DND-41 (cell line): ENCODE measurements at regions not wholly inside any gene's neighbourhood (a gene's known extent, or its start where the extent isn't known, plus 50 kb on each side); places are given as distances from the start of the nearest gene placed in this dataset.

Experiments used
- ATAC-seq: fragments of 200-7000 bp; cut with Tn5 transposase; 3 replicates; pipeline ENCODE4 v1.9.1; 2021; ENCODE audit warnings: low read depth; ENCODE audit not compliant: insufficient read depth
- DNase-seq: peaks from one replicate; pipeline ENCODE4 v3.0.0-alpha.2; 2020
- H2AFZ ChIP-seq: 2 replicates; pipeline ENCODE4 v1.6.0; 2012; ENCODE audit warnings: low read depth, low read length
- H3K27ac ChIP-seq: 2 replicates; pipeline ENCODE4 v1.5.1; 2012; ENCODE audit warnings: low read length, inconsistent platforms
- H3K27me3 ChIP-seq: fragments of 200-600 bp; sonication (generic); 2 replicates; pipeline ENCODE4 v1.6.0; 2012; ENCODE audit warnings: low read length, mild to moderate bottlenecking, inconsistent platforms; ENCODE audit not compliant: insufficient read depth, poor library complexity
- H3K36me3 ChIP-seq: 2 replicates; pipeline ENCODE4 v1.5.1; 2012; ENCODE audit warnings: low read length, inconsistent platforms; ENCODE audit not compliant: insufficient read depth
- H3K4me1 ChIP-seq: 2 replicates; pipeline ENCODE4 v1.5.1; 2012; ENCODE audit warnings: mild to moderate bottlenecking, low read length; ENCODE audit not compliant: insufficient read depth
- H3K4me2 ChIP-seq: 2 replicates; pipeline ENCODE4 v1.6.0; 2012; ENCODE audit warnings: mild to moderate bottlenecking, moderate library complexity, low read length, inconsistent platforms; ENCODE audit not compliant: insufficient read depth
- H3K4me3 ChIP-seq, 2 experiments: fragments of 200-600 bp in 1 of 2; shearing (Covaris generic) in 1 of 2; 2 replicates each; pipeline ENCODE4 v1.5.1; 2012 to 2016; ENCODE audit warnings: inconsistent platforms in 2 of 2, low read length in 2 of 2, mild to moderate bottlenecking in 2 of 2, low read depth in 1 of 2, moderate library complexity in 1 of 2
- H3K79me2 ChIP-seq: 2 replicates; pipeline ENCODE4 v1.6.0; 2012; ENCODE audit warnings: low read length, inconsistent platforms; ENCODE audit not compliant: insufficient read depth
- H3K9ac ChIP-seq: 2 replicates; pipeline ENCODE4 v1.6.0; 2012; ENCODE audit warnings: low read depth, mild to moderate bottlenecking, inconsistent platforms, low read length, moderate library complexity
- H3K9me3 ChIP-seq: 2 replicates; pipeline ENCODE4 v1.5.1; 2012; ENCODE audit warnings: low read length, moderate library complexity, mild to moderate bottlenecking, inconsistent platforms; ENCODE audit not compliant: insufficient read depth, severe bottlenecking
- H4K20me1 ChIP-seq: 2 replicates; pipeline ENCODE4 v1.6.0; 2012; ENCODE audit warnings: low read length; ENCODE audit not compliant: insufficient read depth
- CTCF ChIP-seq: IDR thresholded peaks from 2 replicates; pipeline ENCODE4 v1.5.1; 2012; ENCODE audit warnings: borderline replicate concordance, low read length, moderate library complexity, mild to moderate bottlenecking; ENCODE audit not compliant: poor library complexity, severe bottlenecking; ENCODE audit errors: extremely low read depth
- EZH2 ChIP-seq: IDR thresholded peaks from 3 replicates; pipeline ENCODE4 v1.6.1; 2012; ENCODE audit warnings: borderline replicate concordance, low read depth, mild to moderate bottlenecking, moderate library complexity, low read length, inconsistent platforms; ENCODE audit not compliant: severe bottlenecking

- Histone ChIP-seq H4K20me1 (no peaks in the 10 kb centered on the region), H3K27me3 (no peaks in the 10 kb centered on the region), H3K4me2 (no peak overlapping the region), H3K4me3 (no peak overlapping the region), H2AFZ (no peak overlapping the region), H3K9me3 (peaks cover 27% of the 10 kb centered on the region), H3K27ac (no peak overlapping the region), H3K9ac (no peak overlapping the region), H3K79me2 (no peaks in the 10 kb centered on the region), H3K36me3 (no peaks in the 10 kb centered on the region), H3K4me1 (peaks cover 24% of the 10 kb centered on the region)
- TF ChIP-seq CTCF (no peak), EZH2 (no peak)
- ATAC-seq (no peak), DNase-seq (no peak)
Observed at GRCh38 chr12:92396647-92397252, 251.1 kb upstream of the BTG1 start.

GRCh38 chr12:92395322-92395721, 249.7 kb upstream of the BTG1 start:
- ATAC-seq (no peak), DNase-seq (no peak)
- Histone ChIP-seq H3K9me3 (peaks cover 27% of the 10 kb centered on the region), H3K4me2 (no peak overlapping the region), H3K27ac (no peak overlapping the region), H3K4me1 (peaks cover 19% of the 10 kb centered on the region), H3K4me3 (no peak overlapping the region), H3K9ac (no peak overlapping the region), H2AFZ (no peak overlapping the region), H3K36me3 (no peaks in the 10 kb centered on the region), H3K79me2 (no peaks in the 10 kb centered on the region), H3K27me3 (no peaks in the 10 kb centered on the region), H4K20me1 (no peaks in the 10 kb centered on the region)
- TF ChIP-seq CTCF, result no peak
- TF ChIP-seq EZH2, result no peak

- Histone ChIP-seq H3K27me3 (no peaks in the 10 kb centered on the region), H3K36me3 (no peaks in the 10 kb centered on the region), H3K4me3 (no peak overlapping the region), H3K79me2 (no peaks in the 10 kb centered on the region), H3K27ac (no peak overlapping the region), H4K20me1 (no peaks in the 10 kb centered on the region), H2AFZ (no peak overlapping the region), H3K9me3 (peaks cover 27% of the 10 kb centered on the region), H3K9ac (no peak overlapping the region), H3K4me2 (no peak overlapping the region), H3K4me1 (peaks cover 15% of the 10 kb centered on the region)
- ATAC-seq (0 out of 3 replicates have a peak, but pooled peaks have one; percentile 47), DNase-seq (no peak)
- TF ChIP-seq CTCF (no peak), EZH2 (no peak)
Observed at GRCh38 chr12:92394895-92395294, 249.2 kb upstream of the BTG1 start.
